ENCODE measurements at regions not wholly inside any gene's neighbourhood (a gene's known extent, or its start where the extent isn't known, plus 50 kb on each side); places are given as distances from the start of the nearest gene placed in this dataset.

GRCh38 chr6:81988446-81988845, 236.0 kb upstream of the TENT5A start:
- TF ChIP-seq POLR2A (IDR thresholded peaks at IDR 0.05) (no peak), CTCF (IDR thresholded peaks at IDR 0.05) (no peak), EP300 (IDR thresholded peaks at IDR 0.05) (no peak)
